GM18520 (cell line): ENCODE measurements at regions not wholly inside any gene's neighbourhood (a gene's known extent, or its start where the extent isn't known, plus 50 kb on each side); places are given as distances from the start of the nearest gene placed in this dataset.
"Not testable (repeated sequence)": the region's sequence is repeated elsewhere in the genome, so short reads cannot be mapped to it uniquely, and the experiment has no call there.

ENCODE experiments used
- ATAC-seq: cut with Tn5 transposase; IDR thresholded peaks from one replicate; pipeline ENCODE4 v1.9.1; 2021; ENCODE audit not compliant: unreplicated experiment

DNA sequence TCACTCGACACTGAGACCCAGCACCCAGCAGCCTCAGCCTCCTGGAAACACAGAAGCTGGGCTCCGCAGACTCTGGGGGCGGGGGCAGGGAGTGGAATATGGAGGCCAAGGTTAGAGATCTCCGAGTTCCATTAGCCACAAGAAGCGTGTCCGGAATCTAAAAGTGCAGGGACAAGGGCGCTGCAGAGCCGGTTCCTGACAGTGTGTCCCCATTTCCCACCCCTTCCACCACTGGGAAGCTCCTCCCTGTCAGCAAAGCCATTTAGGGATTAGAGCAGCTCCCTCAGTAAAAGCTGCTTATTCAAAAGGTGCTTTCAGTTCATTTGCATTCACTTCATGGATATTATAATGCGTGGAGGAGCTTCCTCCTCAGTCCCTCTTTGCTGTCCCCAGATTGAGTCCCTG, 74.1 kb upstream of the HSPA9 start:
- no peak for ATAC-seq

DNA sequence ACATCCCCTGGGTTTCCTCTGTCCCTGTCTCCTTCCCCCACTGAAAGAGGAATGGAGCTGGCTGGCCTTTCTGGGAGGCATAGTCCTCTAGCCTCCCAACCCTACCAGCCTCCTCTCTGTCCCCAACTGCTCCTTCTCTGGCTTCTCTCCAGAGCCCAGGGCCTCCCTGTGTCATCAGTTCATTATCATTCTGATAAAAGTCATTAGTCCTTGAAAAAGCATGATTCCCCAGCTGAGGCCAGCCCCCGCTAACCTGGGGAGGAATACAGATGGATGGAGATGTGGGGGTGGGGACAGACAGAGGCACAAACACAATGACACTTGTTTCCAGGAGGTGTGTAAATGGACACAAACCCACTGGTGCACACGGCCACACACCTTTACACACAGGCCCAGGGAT, 73.6 kb upstream of the HSPA9 start:
- no peak for ATAC-seq

DNA sequence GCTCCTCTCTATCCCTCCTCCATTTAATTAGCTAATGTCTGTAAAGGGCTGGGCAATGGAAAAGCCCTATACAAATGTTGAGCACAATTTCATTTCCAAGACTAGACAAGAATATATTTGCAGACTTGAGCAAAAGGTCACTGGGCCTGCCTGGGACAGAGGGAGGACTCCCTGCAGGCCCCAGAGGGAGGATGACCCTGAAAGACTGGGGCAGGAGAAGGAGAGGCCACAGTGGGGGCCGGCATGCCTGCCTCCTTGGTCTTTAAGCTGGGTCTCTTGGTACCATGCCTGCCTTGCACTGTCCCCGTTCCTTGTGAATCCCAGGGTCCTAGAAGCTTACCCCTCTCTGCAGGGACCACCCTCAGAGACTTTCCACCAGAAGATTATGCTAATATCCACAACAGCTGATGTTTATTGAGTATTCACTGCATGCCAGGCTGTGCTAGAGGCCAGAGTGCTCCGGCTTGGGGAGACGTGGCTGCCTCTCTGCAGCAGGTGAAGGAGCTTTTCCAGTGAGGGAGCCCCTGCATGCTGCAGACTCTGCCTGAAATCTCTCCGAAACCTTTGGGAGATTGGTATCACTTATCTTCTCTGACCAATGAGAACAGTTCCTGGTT, 72.7 kb upstream of the HSPA9 start:
- ATAC-seq: no peak

DNA sequence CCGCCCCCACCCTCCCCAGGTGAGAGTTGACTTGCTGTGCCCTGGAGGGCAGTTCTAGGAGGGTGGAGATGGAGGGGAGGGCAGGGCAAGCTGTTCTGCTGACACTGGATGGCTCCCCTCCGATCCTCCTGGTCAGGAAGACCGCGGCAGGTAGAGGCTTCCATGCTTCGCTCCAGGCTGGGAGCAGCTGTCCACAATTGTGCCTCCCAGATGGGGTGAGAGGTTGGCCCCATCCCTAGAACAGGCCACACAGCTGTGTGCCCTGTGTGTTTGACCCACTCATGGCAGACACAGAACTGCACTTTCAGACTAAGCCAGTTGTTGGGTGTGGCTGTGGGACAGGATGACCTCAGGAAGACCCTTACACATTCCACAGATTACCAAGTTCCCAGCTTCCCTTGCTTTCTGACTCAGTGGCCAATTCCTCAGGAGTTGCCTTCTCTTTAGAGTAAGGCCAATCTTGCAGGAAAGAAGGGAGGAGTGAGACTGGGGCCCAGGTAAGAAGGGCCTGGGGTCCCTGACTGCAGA, 72.1 kb upstream of the HSPA9 start:
- no peak for ATAC-seq

DNA sequence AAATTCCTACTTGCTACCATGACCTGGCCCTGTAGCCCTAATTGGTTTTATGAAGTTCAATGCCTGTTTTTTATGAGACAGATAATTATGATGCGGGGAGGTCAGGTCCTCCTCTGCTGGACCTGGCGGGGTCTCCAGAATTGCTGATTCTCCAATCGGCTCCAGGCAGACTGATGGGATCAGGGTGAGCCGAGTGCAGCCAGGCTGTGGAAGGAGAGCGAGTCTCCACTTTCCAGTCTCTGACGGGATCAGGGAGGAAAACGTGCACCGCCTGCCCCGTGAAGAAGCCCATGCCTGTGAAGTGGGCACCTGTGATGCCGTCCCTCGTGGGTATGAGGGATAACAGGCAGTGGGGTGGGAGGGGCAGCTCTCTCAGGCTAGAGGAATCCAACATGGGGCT, 71.5 kb upstream of the HSPA9 start:
- ATAC-seq: no peak

DNA sequence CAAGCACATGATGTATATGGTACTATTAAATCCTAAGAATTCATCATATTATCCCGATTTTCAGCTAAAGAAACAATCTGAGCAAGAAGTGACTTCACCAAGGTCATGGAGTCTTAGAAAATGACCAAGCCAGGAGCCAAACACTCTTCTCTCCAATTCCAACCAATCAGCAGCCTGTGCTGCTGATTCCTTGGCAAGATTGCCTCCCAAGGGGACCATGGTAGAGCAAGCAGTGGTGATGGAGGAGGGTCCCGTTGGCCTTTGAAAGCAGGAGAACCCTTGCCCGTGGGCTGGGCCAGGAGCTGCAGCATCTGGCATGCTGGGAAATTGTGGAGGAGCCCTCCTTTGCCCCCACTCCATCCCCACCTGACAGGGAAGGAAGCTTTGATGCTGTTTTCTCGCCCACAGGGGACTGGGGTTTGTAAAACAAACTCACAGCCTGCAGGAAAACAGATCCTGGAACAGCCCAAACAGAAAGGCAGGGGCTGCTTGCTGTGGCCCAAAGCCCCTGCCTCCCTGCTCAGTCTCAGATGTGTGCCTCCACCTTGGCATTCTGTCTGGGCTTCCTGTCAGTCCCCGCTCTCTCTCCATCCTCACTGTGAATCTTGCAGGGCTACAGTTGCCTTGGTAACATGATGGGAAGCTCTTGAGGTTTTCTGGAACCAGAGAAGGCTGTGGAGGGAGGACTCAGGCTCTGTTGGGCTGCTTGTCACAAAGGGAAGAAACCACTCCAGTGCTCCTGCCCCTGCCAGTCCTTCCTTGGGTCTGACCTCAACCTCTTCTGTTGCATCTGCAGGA, 70.8 kb upstream of the HSPA9 start:
- ATAC-seq: no peak

DNA sequence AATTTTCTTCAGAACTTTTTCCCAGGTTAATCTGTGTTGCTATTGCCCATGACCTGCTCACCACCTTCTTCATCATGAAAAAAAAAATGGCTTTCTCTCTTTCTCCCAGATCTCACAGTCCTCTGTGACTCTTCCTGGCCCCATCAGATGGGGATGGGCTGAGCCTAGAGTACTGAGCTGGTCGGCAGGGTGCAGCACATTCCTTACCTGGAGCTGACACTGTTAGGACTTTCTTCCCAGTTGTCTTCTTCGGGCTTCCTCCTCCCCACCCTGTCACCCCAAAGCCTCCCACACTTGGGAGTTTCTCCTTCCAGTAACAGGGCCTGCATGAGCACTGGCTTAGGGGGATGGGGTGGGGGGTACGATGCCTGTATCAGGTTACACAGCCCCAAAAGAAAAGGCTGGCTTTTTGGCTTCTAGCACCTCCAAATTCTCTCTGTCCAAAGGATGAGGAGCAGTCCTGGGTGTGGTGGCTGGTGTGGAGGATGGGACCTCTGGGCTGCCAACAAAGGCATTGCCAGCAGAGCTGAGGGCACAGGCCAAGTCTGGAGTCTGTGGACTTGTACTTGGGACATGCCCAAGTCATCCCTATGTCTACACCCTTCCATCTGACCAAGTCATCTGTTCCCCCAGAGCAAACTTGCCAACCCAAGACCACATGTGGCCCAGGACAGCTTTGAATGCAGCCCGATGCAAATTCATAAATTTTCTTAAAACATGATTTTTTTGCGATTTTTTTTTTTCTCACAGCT, 68.0 kb upstream of the HSPA9 start:
- no peak for ATAC-seq

DNA sequence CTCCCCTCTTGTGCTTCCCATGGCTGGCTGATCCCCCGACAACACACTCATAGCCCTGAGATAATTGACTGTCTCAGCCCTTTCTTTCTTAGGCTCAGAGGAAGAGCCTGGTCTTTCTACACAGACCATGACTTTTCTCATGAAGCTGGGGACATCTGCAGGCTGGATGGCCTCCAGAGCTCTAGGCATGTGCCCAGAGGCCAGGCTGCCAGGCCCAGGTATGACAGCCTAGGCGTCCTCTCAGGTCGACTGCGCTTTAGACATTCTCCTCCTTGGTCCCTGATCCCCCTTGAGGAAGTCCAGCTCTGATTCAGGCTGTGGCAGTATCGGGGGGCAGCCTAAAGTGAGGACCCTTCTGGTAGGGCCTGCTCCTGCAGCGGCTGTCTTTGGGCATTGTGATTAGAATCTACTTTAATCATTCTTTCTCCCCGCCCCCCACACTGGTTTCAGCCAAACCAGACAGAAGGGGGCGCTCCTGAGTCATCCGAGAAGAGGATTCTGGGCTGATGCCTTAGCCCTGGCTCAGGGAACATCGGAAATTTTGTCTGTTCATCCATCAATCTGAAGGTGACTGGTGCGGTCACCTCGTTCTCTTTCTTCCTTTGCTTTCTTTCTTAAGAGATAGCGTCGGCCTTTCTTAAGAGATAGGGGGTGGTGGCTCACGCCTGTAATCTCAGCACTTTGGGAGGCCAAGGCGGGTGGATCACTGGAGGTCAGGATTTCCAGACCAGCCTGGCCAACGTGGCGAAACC, 66.5 kb upstream of the HSPA9 start:
- no peak for ATAC-seq

DNA sequence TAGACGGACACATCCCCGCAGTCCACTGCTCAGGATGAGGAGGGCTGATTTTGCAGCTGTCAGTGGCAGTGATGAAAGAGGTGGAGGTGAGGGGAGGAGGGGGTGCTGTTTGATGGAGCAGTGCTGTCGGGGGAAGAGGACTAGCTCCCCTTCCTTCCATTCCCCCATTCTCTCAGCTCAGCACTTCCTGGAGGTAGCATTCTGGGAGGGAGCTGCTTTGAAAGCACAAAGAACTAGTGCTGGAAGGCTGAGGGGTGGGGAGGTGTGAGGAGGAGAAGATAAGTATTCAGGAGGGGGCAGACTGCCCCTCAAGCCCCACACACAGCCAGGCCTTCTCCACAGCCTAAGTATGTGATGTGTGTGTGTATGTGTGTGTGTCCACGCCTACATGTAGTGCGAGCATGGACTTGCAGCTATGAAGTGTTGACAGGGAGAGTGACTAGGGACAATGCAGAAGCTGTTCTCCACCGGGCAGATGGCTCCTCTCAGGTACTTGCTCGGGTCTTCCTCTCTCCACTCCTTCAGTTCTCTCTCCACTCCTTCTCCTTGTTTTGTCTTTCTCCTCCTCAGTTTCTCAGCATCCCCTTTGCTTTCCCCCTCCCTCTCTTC, 65.5 kb upstream of the HSPA9 start:
- no peak for ATAC-seq

DNA sequence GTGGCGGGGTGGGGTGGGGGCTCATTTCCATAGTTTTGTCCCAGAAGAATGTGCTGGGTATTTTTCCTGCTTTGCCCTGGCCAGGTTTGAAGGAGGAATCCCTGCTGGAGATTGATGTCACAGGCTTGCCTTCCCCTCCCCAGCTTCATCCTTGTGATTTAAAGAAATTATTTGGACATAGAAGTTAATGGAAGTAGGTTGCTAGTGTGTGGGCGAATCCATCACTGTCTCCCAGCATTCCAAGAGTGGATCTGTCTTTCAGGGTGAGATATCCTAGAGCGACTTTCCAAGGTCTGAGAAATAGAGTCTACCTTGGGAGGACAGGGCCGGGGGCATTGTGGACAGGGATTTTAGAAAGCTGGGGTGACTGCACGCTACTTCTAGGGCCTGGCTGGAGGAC, 64.9 kb upstream of the HSPA9 start:
- no peak for ATAC-seq

DNA sequence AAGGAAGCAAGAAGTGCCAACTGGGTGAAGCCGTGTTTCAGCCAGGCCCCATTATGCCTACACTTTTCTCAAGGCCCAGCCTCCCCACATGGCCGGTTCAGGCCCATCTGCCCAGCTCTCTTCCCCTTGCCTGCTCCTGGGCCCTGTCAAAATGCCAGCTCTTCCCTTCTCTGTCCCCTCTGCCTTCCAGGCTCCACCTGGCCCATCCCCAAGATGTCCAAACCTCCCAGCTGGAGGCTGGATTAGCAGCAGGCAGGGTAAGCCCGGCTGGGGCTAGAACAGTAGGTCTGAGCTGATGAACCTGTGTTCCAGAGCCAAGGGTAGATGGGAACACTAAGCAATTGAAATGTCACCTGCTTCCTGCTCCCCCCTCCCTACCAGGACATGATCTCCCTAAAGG, 64.1 kb upstream of the HSPA9 start:
- no peak for ATAC-seq

DNA sequence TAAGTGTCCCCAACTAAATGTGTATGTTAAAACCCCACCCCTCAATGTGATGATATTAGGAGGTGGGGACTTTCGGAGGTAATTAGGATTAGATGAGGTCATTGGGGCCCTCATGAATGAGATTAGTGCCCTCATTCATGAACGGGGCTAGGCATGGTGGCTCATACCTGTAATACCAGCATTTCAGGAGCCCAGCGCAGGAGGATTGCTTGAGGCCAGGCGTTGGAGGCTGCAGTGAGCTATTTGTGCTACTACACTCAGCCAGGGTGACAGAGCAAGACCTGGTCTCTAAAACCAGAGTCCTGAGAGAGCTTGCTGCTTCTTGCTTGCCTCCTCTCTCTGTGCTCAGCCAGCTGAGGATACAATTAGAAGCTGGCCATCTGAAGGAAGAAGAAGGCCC, 62.1 kb upstream of the HSPA9 start:
- ATAC-seq: no peak

DNA sequence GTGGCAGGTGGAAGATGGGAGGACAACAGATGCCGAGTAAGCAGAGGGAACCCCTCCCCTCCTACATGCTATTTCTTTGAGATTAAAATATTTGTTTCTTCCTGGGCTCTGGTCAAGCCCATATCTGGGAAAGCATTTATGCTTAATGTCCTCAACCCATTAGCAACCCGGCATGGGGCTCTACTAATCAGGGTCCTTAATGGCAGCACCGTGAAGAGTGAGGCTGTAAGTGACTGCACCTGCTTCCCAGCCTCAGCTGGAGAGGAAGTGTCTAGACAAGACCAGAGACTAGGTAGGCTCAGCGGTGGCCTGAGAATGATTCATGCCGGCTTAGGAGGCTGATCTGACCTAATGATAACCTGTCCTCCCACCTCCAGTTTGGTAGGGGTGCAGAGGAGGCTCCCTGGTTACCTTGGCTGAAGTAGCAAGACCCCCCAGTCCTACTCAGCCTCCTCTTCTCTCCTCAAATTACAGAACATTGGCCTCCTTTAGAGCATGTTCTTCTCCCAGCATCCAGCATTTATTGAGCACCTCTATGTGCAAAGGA, 61.3 kb upstream of the HSPA9 start:
- no peak for ATAC-seq

DNA sequence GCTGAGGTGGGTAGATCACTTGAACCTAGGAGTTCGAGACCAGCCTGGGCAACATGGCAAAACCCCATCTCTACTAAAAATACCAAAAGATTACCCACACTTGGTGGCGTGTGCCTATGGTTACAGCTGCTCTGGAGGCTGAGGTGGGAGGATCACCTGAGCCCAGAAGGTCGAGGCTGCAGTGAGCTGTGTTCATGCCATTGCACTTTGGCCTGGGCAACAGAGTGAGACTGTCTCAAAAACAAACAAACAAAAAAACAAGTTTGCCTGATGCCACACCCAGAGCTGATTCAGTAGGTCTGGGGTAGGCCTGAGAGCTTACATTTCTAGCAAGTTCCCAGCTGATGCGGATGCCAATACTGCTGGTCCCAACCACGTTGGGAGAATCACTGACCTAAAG, 60.5 kb upstream of the HSPA9 start:
- no peak for ATAC-seq

DNA sequence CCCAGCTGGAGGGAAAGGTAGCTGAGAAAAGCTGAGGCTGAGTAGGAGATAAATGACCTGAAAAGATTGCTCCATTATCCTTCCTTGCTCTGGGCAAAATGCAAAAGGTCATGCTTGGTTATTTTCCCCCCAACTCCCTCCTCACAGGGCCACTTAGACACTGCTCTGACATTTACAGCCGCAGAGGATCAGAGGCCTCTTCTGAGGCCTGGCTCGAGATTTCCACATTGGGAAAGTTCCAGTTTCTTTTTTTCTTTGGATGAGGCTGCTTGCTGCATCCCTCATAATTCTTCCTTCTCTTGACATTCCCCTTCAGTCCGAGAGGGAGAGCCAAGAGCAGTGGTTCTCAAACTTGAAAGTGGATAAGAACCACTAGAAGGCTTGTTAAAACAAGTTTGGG, 60.1 kb upstream of the HSPA9 start:
- no peak for ATAC-seq

DNA sequence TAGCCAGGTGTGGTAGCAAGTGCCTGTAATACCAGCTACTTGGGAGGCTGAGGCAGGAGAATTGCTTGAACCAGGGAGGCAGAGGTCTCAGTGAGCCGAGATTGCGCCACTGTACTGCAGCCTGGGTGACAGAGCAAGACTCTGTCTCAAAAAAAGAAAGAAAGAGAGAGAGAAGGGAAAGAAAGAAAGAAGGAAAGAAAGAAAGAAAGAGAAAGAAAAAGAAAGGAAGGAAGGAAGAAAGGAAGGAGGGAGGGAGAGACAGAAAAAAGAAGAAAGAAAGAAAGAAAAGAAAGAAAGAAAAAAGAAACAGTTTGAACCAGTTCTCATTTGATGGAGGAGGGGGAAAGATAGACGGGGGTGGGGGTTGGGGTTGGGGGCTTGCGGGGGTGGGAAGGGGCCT, 59.6 kb upstream of the HSPA9 start:
- ATAC-seq: not testable (repeated sequence)

DNA sequence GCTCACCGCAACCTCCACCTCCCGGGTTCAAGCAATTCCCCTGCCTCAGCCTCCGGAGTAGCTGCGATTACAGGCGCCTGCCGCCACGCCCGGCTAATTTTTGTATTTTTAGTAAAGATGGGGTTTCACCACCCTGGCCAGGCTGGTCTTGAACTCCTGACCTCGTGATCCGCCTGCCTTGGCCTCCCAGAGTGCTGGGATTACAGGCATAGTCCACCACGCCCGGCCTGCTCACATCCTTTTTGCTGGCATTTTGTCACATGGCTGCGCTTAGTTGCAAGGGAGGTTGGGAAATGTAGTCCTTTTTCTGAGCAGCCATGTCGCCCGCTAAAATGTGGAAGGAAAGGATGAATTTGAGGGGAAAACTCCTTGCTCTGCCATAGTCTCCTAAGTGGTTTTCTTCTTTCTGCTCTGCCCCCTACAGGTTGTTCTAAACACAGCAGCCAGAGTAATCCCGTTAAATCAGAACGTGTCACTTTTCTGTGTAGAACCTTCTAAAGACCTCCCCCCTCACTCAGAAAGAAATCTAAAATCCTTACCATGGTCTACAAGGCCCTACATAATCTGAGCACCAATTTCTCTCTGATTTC, 57.8 kb upstream of the HSPA9 start:
- ATAC-seq: no peak

DNA sequence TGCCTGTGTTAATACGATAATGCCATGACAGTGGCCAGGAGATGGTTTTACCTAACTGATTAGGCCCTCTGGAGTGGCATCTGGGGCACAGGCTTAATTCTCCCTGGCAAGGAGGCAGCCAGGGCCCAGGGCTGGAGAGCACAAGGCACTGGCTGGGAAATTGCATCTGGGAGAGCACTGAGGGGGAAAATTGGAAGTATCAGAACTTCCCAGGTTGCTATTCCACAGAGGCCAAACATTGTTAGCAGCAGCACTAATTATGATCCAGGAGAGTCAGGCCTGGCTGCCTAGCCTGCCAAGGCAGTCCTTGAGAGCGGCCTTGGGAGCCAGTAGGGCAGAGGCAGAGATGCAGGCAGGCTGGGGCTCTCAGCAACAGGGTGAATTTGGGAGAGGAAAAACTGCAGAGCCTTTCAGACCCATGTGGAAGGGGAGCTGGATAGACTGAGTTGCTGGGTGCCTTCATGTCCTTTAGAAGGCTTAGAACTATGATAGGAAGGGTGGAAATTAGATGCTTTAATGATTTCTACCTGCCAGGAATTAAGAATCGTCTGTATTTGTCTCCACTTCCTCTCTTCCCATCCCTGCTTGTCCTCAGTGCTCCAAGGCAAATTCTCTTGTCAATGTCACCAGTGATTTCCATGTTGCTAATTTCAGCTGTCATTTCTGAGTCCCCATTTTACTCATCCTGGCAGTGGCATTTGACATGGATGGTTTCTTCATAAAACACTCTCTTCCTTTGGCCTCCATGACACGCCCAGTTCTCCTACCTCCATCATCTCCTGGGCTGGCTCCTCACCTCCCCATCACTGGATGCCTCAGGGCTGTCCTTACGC, 56.1 kb upstream of the HSPA9 start:
- ATAC-seq: no peak

DNA sequence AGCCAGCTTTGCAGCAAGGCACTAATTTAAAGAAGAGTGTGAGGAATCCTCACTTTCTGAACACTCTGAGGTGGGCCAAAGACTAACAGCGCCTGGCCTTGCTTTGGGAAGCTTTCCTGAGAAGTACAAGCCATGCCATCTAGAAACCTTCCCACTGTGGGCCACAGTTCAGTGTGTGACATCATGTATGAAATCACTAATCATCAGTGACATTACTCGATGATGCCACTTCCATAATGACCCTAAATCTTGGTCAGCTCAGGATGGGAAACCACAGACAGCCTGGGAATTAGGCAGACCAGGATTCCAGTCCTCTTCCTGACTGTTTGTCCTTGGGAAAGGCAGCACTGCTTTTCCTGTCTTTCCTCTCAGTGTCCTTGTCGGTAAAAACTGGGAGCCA, 54.2 kb upstream of the HSPA9 start:
- ATAC-seq: no peak
